ENCODE measurements at regions not wholly inside any gene's neighbourhood (a gene's known extent, or its start where the extent isn't known, plus 50 kb on each side); places are given as distances from the start of the nearest gene placed in this dataset.

DNA sequence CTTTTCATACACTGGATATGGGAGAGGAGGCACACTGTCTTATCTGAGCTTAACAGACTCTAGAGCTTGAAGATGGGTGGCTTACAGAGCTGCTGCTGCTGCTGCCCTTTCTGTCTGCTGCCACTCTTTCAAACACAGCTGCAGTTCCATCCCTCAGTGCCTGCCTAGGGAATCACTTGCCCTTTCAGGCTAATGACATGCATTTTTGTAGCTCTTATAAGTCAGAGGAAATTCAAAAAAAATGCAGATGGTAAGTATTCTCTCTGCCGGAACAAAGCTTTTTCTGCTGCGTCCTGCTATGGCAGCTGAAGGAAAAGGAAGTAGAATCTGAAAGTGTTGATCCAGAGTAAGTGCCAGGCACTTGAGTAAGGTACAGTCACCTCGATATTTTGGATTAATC lies 460.4 kb upstream of the DIAPH2 start:
- Mint-ChIP-seq H3K27me3 (ENCODE audit: low read depth in 2 of 2) (no peaks in the 10 kb centered on the region), H3K4me1 (no peaks in the 10 kb centered on the region), H3K36me3 (no peaks in the 10 kb centered on the region), H3K27ac (no peak overlapping the region), H3K9me3 (peaks cover 0 to 2% of the 10 kb centered on the region in 2 donors), H3K4me3 (no peak overlapping the region)
- 7% methylated on average over 3 of the region's 3 CpGs for WGBS (ENCODE audit: insufficient coverage)
- DNase-seq (no peak), ATAC-seq (no peak)
- no peak overlapping the region for H3K27ac ChIP-seq (ENCODE audit: low read length)
- H3K4me1 ChIP-seq (ENCODE audit: control insufficient read depth, insufficient read depth, low read length), result no peaks in the 10 kb centered on the region
- H3K27me3 ChIP-seq (ENCODE audit: control insufficient read depth, insufficient read depth, low read length), result no peaks in the 10 kb centered on the region
- no peaks in the 10 kb centered on the region for H3K36me3 ChIP-seq (ENCODE audit: control insufficient read depth, insufficient read depth, low read length)
- H3K9me3 ChIP-seq (ENCODE audit: control insufficient read depth, insufficient read depth, low read length), result no peaks in the 10 kb centered on the region
- no peak overlapping the region for H3K4me3 ChIP-seq (ENCODE audit: low read length)
- intact Hi-C loops (cut with micrococcal nuclease), result no loop called here
- TF ChIP-seq, protein P1, sequence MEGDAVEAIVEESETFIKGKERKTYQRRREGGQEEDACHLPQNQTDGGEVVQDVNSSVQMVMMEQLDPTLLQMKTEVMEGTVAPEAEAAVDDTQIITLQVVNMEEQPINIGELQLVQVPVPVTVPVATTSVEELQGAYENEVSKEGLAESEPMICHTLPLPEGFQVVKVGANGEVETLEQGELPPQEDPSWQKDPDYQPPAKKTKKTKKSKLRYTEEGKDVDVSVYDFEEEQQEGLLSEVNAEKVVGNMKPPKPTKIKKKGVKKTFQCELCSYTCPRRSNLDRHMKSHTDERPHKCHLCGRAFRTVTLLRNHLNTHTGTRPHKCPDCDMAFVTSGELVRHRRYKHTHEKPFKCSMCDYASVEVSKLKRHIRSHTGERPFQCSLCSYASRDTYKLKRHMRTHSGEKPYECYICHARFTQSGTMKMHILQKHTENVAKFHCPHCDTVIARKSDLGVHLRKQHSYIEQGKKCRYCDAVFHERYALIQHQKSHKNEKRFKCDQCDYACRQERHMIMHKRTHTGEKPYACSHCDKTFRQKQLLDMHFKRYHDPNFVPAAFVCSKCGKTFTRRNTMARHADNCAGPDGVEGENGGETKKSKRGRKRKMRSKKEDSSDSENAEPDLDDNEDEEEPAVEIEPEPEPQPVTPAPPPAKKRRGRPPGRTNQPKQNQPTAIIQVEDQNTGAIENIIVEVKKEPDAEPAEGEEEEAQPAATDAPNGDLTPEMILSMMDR (IDR thresholded peaks at IDR 0.05), result no peak

DNA sequence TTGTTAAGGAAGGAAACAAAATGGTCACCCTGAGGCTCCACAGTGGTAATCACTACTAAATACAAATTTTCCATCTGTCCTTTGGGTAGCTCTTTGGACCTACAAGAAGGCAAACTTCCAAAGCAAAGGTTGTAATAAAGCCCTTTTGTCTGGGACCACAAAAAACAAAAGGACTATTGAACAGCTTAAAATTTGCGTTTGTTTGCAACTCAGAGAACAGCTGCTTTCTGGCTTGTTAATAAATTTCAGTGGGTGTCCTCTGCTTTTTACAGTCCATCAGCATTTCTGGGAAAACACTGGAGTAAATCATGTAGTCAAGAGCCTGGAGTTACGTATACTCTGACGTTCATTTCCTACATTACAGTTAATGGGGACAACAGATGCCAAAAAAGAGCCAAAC lies 439.7 kb upstream of the DIAPH2 start:
- WGBS (ENCODE audit: insufficient coverage), result 60% methylated on average over 2 of the region's 3 CpGs
- Histone ChIP-seq H3K27me3 (ENCODE audit: control insufficient read depth, insufficient read depth, low read length) (no peaks in the 10 kb centered on the region), H3K4me3 (ENCODE audit: low read length) (no peak overlapping the region), H3K36me3 (ENCODE audit: control insufficient read depth, insufficient read depth, low read length) (no peaks in the 10 kb centered on the region), H3K27ac (ENCODE audit: low read length) (no peak overlapping the region), H3K4me1 (ENCODE audit: control insufficient read depth, insufficient read depth, low read length) (no peaks in the 10 kb centered on the region), H3K9me3 (ENCODE audit: control insufficient read depth, insufficient read depth, low read length) (no peaks in the 10 kb centered on the region)
- no peaks in the 10 kb centered on the region for H3K27me3 Mint-ChIP-seq (ENCODE audit: low read depth in 2 of 2)
- intact Hi-C loops (cut with micrococcal nuclease), result no loop called here
- H3K4me3 Mint-ChIP-seq, result no peak overlapping the region
- H3K9me3 Mint-ChIP-seq, result peaks cover 2% of the 10 kb centered on the region in 2 donors
- TF ChIP-seq, protein P1 (IDR thresholded peaks at IDR 0.05), result no peak
- ATAC-seq (no peak), DNase-seq (no peak)
- no peaks in the 10 kb centered on the region for H3K36me3 Mint-ChIP-seq
- H3K4me1 Mint-ChIP-seq, result no peaks in the 10 kb centered on the region
- no peak overlapping the region for H3K27ac Mint-ChIP-seq

DNA sequence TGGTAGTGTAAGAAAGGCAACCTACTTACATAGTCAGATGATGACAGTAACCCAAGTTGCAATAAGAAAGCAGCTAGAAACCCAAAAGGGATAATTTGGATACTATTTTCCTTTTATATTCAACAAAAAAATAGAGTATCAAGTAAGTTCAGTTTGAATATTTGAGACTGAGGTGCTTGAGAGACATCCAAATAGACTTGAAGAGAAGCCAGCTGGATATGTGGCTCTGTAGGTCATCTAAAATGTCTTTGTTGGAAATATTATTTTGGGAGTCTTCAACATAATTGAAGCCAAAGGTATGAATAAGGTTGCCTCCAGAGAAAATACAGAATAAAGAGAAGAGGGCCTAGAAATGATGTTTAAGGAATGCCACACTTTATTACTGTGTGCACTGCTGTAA lies 438.2 kb upstream of the DIAPH2 start:
- no peaks in the 10 kb centered on the region for H3K4me1 Mint-ChIP-seq
- Histone ChIP-seq H3K36me3 (ENCODE audit: control insufficient read depth, insufficient read depth, low read length) (no peaks in the 10 kb centered on the region), H3K9me3 (ENCODE audit: control insufficient read depth, insufficient read depth, low read length) (no peaks in the 10 kb centered on the region), H3K4me1 (ENCODE audit: control insufficient read depth, insufficient read depth, low read length) (no peaks in the 10 kb centered on the region), H3K4me3 (ENCODE audit: low read length) (no peak overlapping the region), H3K27ac (ENCODE audit: low read length) (no peak overlapping the region), H3K27me3 (ENCODE audit: control insufficient read depth, insufficient read depth, low read length) (no peaks in the 10 kb centered on the region)
- TF ChIP-seq, protein P1 (IDR thresholded peaks at IDR 0.05), result no peak
- ATAC-seq (no peak), DNase-seq (no peak)
- peaks cover 2% of the 10 kb centered on the region in 2 donors for H3K9me3 Mint-ChIP-seq
- H3K27ac Mint-ChIP-seq, result no peak overlapping the region
- no peaks in the 10 kb centered on the region for H3K36me3 Mint-ChIP-seq
- H3K4me3 Mint-ChIP-seq, result no peak overlapping the region
- intact Hi-C loops (cut with micrococcal nuclease), result no loop called here
- H3K27me3 Mint-ChIP-seq (ENCODE audit: low read depth in 2 of 2), result no peaks in the 10 kb centered on the region
